BLaER1 treated with 17β-estradiol and CSF1 and Interleukin-3, amounts not matched to agents 10 nM and 100 nM (cell line): ENCODE measurements at regions not wholly inside any gene's neighbourhood (a gene's known extent, or its start where the extent isn't known, plus 50 kb on each side); places are given as distances from the start of the nearest gene placed in this dataset.

Experiments used
- H3K27ac ChIP-seq, 11 experiments: shearing (Covaris generic); formaldehyde crosslinking; 2 replicates each; pipeline ENCODE4 v1.8.1; 2022
- H3K27me3 ChIP-seq, 11 experiments: shearing (Covaris generic); formaldehyde crosslinking; 2 replicates each; pipeline ENCODE4 v1.8.1; 2022
- H3K36me3 ChIP-seq, 11 experiments: shearing (Covaris generic); formaldehyde crosslinking; 2 replicates each; pipeline ENCODE4 v1.8.1; 2022
- H3K4me1 ChIP-seq, 10 experiments: shearing (Covaris generic); formaldehyde crosslinking; 2 replicates each; pipeline ENCODE4 v1.8.1; 2022
- H3K4me2 ChIP-seq, 11 experiments: shearing (Covaris generic); formaldehyde crosslinking; 2 replicates each; pipeline ENCODE4 v1.8.1; 2022
- H3K4me3 ChIP-seq, 10 experiments: shearing (Covaris generic); formaldehyde crosslinking; 2 replicates each; pipeline ENCODE4 v1.8.1; 2022
- H3K9ac ChIP-seq, 11 experiments: shearing (Covaris generic); formaldehyde crosslinking; 2 replicates each; pipeline ENCODE4 v1.8.1; 2022
- H3K9me3 ChIP-seq, 11 experiments: shearing (Covaris generic); formaldehyde crosslinking; replicated peaks in 1 of 11; 2 replicates each; pipeline ENCODE4 v1.8.1; 2022
- H4K20me1 ChIP-seq, 11 experiments: shearing (Covaris generic); formaldehyde crosslinking; 2 replicates each; pipeline ENCODE4 v1.8.1; 2022
- Cebpa-rat ChIP-seq, 11 experiments: shearing (Covaris generic); IDR thresholded peaks; 2 replicates each; pipeline ENCODE4 v1.8.1; 2022

GRCh38 chr6:139533171-139533570, 158.7 kb upstream of the CITED2 start:
- Histone ChIP-seq H3K4me1 (peaks cover 20 to 54% (median 23%) of the 10 kb centered on the region in 10 experiments), H3K9me3 (peaks cover 0 to 8% (median 0%) of the 10 kb centered on the region in 11 experiments; a peak in 1 of 22 replicates), H3K4me2 (peak overlapping the region; percentile 67 to 85 (median 78); a peak in 18 of 22 replicates), H4K20me1 (no peaks in the 10 kb centered on the region), H3K36me3 (no peaks in the 10 kb centered on the region), H3K27ac (peak overlapping the region in 9 of 11 experiments; percentile 16 to 65 (median 45); a peak in 12 of 22 replicates), H3K4me3 (no peak overlapping the region), H3K9ac (no peak overlapping the region; a peak in 2 of 22 replicates), H3K27me3 (no peaks in the 10 kb centered on the region)
- no peak for TF ChIP-seq Cebpa-rat (IDR thresholded peaks at IDR 0.05)

- Histone ChIP-seq H4K20me1 (no peaks in the 10 kb centered on the region), H3K27ac (no peak overlapping the region), H3K4me2 (peak overlapping the region in 2 of 11 experiments; percentile 2 to 45; a peak in 2 of 22 replicates), H3K9ac (no peak overlapping the region), H3K9me3 (peaks cover 0 to 16% (median 8%) of the 10 kb centered on the region in 11 experiments; a peak in 8 of 22 replicates), H3K36me3 (no peaks in the 10 kb centered on the region), H3K27me3 (no peaks in the 10 kb centered on the region), H3K4me3 (no peak overlapping the region), H3K4me1 (peaks cover 20 to 56% (median 23%) of the 10 kb centered on the region in 10 experiments)
- no peak for TF ChIP-seq Cebpa-rat (IDR thresholded peaks at IDR 0.05)
Observed at GRCh38 chr6:139531148-139532115, 157.0 kb upstream of the CITED2 start.

GRCh38 chr6:139530561-139530960, 156.1 kb upstream of the CITED2 start:
- Histone ChIP-seq H3K4me2 (no peak overlapping the region), H3K27me3 (no peaks in the 10 kb centered on the region), H4K20me1 (no peaks in the 10 kb centered on the region), H3K9ac (no peak overlapping the region), H3K4me3 (no peak overlapping the region), H3K9me3 (peaks cover 0 to 16% (median 9%) of the 10 kb centered on the region in 11 experiments; a peak in 8 of 22 replicates), H3K27ac (no peak overlapping the region), H3K4me1 (peaks cover 20 to 56% (median 23%) of the 10 kb centered on the region in 10 experiments), H3K36me3 (no peaks in the 10 kb centered on the region)
- TF ChIP-seq Cebpa-rat (IDR thresholded peaks at IDR 0.05), result no peak

- H3K4me1 ChIP-seq, result peaks cover 10 to 46% (median 15%) of the 10 kb centered on the region in 10 experiments
- H3K9me3 ChIP-seq, result peaks cover 0 to 16% (median 9%) of the 10 kb centered on the region in 11 experiments; a peak in 8 of 22 replicates
- no peak overlapping the region for H3K9ac ChIP-seq
- no peaks in the 10 kb centered on the region for H3K27me3 ChIP-seq
- H4K20me1 ChIP-seq, result no peaks in the 10 kb centered on the region
- H3K27ac ChIP-seq, result no peak overlapping the region
- peak overlapping the region in 1 of 11 experiments; percentile 23; a peak in 1 of 22 replicates for H3K4me2 ChIP-seq
- H3K36me3 ChIP-seq, result no peaks in the 10 kb centered on the region
- no peak overlapping the region for H3K4me3 ChIP-seq
- no peak for TF ChIP-seq Cebpa-rat (IDR thresholded peaks at IDR 0.05)
Observed at GRCh38 chr6:139529420-139529819, 155.0 kb upstream of the CITED2 start.

GRCh38 chr6:139528471-139528870, 154.0 kb upstream of the CITED2 start:
- Histone ChIP-seq H3K9me3 (peaks cover 0 to 16% (median 9%) of the 10 kb centered on the region in 11 experiments; a peak in 8 of 22 replicates), H3K4me1 (peaks cover under 1 to 36% (median 5%) of the 10 kb centered on the region in 10 experiments), H3K36me3 (no peaks in the 10 kb centered on the region), H3K4me3 (no peak overlapping the region), H3K27ac (no peak overlapping the region), H3K9ac (no peak overlapping the region), H3K4me2 (peak overlapping the region in 2 of 11 experiments; percentile 23 to 31; a peak in 2 of 22 replicates), H4K20me1 (no peaks in the 10 kb centered on the region), H3K27me3 (no peaks in the 10 kb centered on the region)
- TF ChIP-seq Cebpa-rat (IDR thresholded peaks at IDR 0.05), result no peak

- Histone ChIP-seq H3K4me3 (no peak overlapping the region), H3K9me3 (peaks cover 0 to 16% (median 7%) of the 10 kb centered on the region in 11 experiments; a peak in 8 of 22 replicates), H3K27ac (no peak overlapping the region), H3K4me2 (no peak overlapping the region), H3K4me1 (peaks cover 0 to 17% (median 0%) of the 10 kb centered on the region in 10 experiments; a peak in 6 of 20 replicates), H3K9ac (no peak overlapping the region), H4K20me1 (no peaks in the 10 kb centered on the region), H3K27me3 (no peaks in the 10 kb centered on the region), H3K36me3 (no peaks in the 10 kb centered on the region)
- TF ChIP-seq Cebpa-rat (IDR thresholded peaks at IDR 0.05), result no peak
Observed at GRCh38 chr6:139525415-139525814, 151.0 kb upstream of the CITED2 start.

- H3K27ac ChIP-seq, result no peak overlapping the region
Observed at GRCh38 chr6:139523986-139524385, 149.5 kb upstream of the CITED2 start.

GRCh38 chr6:139522511-139523220, 148.2 kb upstream of the CITED2 start:
- no peak for TF ChIP-seq Cebpa-rat (IDR thresholded peaks at IDR 0.05)
- H3K27me3 ChIP-seq, result no peaks in the 10 kb centered on the region
- H3K4me3 ChIP-seq, result no peak overlapping the region
- H3K36me3 ChIP-seq, result no peaks in the 10 kb centered on the region
- H3K27ac ChIP-seq, result no peak overlapping the region
- no peaks in the 10 kb centered on the region for H4K20me1 ChIP-seq
- no peak overlapping the region for H3K4me2 ChIP-seq
- H3K9ac ChIP-seq, result no peak overlapping the region
- no peaks in the 10 kb centered on the region for H3K4me1 ChIP-seq
- peaks cover 0 to 15% (median 7%) of the 10 kb centered on the region in 11 experiments; a peak in 7 of 22 replicates for H3K9me3 ChIP-seq

More at GRCh38 chr6:139523986-139524385, 149.5 kb upstream of the CITED2 start:
- Histone ChIP-seq H3K4me3 (no peak overlapping the region), H3K4me2 (no peak overlapping the region), H3K4me1 (peaks cover 0 to 11% (median 0%) of the 10 kb centered on the region in 10 experiments; a peak in 6 of 20 replicates), H3K36me3 (no peaks in the 10 kb centered on the region), H3K27me3 (no peaks in the 10 kb centered on the region), H4K20me1 (no peaks in the 10 kb centered on the region), H3K9me3 (peaks cover 0 to 16% (median 7%) of the 10 kb centered on the region in 11 experiments; a peak in 7 of 22 replicates), H3K9ac (no peak overlapping the region)
- no peak for TF ChIP-seq Cebpa-rat (IDR thresholded peaks at IDR 0.05)

GRCh38 chr6:139521338-139521737, 146.9 kb upstream of the CITED2 start:
- Histone ChIP-seq H3K36me3 (no peaks in the 10 kb centered on the region), H3K4me1 (no peaks in the 10 kb centered on the region), H3K9me3 (peaks cover 0 to 3% (median 0%) of the 10 kb centered on the region in 11 experiments; a peak in 1 of 22 replicates), H4K20me1 (no peaks in the 10 kb centered on the region), H3K27me3 (no peaks in the 10 kb centered on the region), H3K4me2 (no peak overlapping the region), H3K9ac (no peak overlapping the region), H3K27ac (no peak overlapping the region), H3K4me3 (no peak overlapping the region)
- no peak for TF ChIP-seq Cebpa-rat (IDR thresholded peaks at IDR 0.05)
